ENCODE measurements at regions not wholly inside any gene's neighbourhood (a gene's known extent, or its start where the extent isn't known, plus 50 kb on each side); places are given as distances from the start of the nearest gene placed in this dataset.

DNA sequence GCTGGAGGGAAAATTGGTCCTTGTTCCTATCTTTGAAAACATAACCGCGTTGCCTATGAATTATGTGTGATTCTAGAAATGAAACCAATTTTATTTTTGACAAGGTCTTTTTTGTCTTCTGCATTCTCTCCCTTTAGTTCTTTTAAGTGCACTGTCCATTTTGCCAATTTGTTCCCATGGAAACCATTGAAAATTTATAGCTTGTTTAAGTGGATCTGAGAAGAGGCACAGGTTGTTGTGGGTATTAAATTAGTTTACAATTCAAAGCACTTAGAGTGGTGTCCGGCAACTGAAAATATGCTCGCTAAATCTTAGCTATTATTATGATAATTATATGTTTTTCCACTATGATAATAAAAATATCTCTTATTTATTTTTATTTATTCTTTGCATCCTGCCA is 107.5 kb upstream of the FSHR start:
- Histone ChIP-seq H3K9me3 (no peaks in the 10 kb centered on the region), H3K27ac (no peak overlapping the region), H3K27me3 (peaks cover 0 to 5% (median 0%) of the 10 kb centered on the region in 3 donors), H3K4me3 (no peak overlapping the region), H3K4me1 (peaks cover 0 to 10% (median 0%) of the 10 kb centered on the region in 4 donors), H3K36me3 (no peaks in the 10 kb centered on the region)
- TF ChIP-seq, protein P1, sequence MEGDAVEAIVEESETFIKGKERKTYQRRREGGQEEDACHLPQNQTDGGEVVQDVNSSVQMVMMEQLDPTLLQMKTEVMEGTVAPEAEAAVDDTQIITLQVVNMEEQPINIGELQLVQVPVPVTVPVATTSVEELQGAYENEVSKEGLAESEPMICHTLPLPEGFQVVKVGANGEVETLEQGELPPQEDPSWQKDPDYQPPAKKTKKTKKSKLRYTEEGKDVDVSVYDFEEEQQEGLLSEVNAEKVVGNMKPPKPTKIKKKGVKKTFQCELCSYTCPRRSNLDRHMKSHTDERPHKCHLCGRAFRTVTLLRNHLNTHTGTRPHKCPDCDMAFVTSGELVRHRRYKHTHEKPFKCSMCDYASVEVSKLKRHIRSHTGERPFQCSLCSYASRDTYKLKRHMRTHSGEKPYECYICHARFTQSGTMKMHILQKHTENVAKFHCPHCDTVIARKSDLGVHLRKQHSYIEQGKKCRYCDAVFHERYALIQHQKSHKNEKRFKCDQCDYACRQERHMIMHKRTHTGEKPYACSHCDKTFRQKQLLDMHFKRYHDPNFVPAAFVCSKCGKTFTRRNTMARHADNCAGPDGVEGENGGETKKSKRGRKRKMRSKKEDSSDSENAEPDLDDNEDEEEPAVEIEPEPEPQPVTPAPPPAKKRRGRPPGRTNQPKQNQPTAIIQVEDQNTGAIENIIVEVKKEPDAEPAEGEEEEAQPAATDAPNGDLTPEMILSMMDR (IDR thresholded peaks at IDR 0.05): no peak
- TF ChIP-seq POLR2A (IDR thresholded peaks at IDR 0.05) (no peak), POLR2AphosphoS5 (IDR thresholded peaks at IDR 0.05) (no peak), EP300 (IDR thresholded peaks at IDR 0.05) (no peak)
- no peak for DNase-seq
- WGBS, 2 donors: 80% methylated on average over 4 of the region's 4 CpGs
- intact Hi-C loops (cut with DNase I): no loop called here

DNA sequence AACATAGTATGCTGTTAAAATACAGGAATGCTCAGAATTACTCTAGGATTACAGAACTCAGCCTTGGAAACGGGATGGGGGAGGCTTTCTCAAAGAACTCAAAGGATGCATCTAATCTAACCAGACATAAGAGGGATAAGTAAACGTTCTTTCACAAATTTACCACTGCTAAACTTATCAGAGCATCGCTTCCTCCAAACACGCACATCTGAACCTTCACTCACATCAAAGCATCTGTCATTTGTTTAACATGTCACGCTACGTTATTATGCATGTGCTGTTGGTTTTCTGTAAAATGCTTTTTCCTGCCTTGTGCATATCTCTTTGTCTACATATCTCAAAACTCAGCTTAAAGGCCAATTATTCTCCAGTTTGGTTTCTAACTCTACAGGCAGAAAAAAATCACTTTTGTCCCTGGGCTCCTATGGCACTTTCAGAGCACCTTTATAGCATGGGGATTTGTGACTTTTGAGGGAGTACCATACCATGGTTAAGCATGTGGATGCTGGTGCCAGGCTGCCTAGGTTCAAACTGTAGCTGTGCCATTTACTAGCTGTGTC is 106.7 kb upstream of the FSHR start:
- Histone ChIP-seq H3K9me3 (no peaks in the 10 kb centered on the region), H3K27ac (no peak overlapping the region), H3K4me3 (no peak overlapping the region), H3K27me3 (peaks cover 0 to 5% (median 0%) of the 10 kb centered on the region in 3 donors), H3K4me1 (peaks cover 0 to 10% (median 0%) of the 10 kb centered on the region in 4 donors), H3K36me3 (no peaks in the 10 kb centered on the region)
- TF ChIP-seq EP300 (IDR thresholded peaks at IDR 0.05) (no peak), POLR2A (IDR thresholded peaks at IDR 0.05) (no peak), POLR2AphosphoS5 (IDR thresholded peaks at IDR 0.05) (no peak)
- TF ChIP-seq, protein P1 (IDR thresholded peaks at IDR 0.05): no peak
- intact Hi-C loops (cut with DNase I): no loop called here
- 71 to 82% methylated on average over 6 of the region's 6 CpGs for WGBS, 2 donors
- DNase-seq: no peak

DNA sequence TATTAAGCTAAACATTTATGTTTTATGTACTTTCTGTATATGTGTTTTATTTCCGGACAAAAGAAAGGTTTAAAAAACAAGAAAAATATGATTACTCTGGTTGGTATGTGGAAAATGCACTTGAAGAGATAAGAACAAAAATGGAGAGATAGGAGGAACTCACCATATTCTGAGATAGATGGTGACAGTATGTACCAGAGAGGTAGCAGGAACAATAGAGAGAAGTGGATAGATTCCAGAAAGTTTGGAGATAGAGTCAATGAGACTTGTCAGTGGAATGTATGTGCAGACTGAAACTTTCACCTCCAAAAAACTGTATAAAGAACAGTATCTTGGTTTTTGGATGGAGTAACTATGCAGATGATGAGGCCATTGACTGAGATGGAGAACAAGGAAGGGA is 105.6 kb upstream of the FSHR start:
- no peaks in the 10 kb centered on the region for H3K36me3 ChIP-seq
- no peaks in the 10 kb centered on the region for H3K9me3 ChIP-seq
- H3K27ac ChIP-seq: no peak overlapping the region
- TF ChIP-seq POLR2AphosphoS5 (IDR thresholded peaks at IDR 0.05) (no peak), POLR2A (IDR thresholded peaks at IDR 0.05) (no peak), EP300 (IDR thresholded peaks at IDR 0.05) (no peak)
- TF ChIP-seq, protein P1 (IDR thresholded peaks at IDR 0.05): no peak
- no peak for DNase-seq
- H3K4me3 ChIP-seq: no peak overlapping the region
- 82 to 86% methylated on average over 1 of the region's 1 CpG for WGBS, 2 donors
- peaks cover 0 to 10% (median 0%) of the 10 kb centered on the region in 4 donors for H3K4me1 ChIP-seq
- no peaks in the 10 kb centered on the region for H3K27me3 ChIP-seq
- intact Hi-C loops (cut with DNase I): no loop called here

DNA sequence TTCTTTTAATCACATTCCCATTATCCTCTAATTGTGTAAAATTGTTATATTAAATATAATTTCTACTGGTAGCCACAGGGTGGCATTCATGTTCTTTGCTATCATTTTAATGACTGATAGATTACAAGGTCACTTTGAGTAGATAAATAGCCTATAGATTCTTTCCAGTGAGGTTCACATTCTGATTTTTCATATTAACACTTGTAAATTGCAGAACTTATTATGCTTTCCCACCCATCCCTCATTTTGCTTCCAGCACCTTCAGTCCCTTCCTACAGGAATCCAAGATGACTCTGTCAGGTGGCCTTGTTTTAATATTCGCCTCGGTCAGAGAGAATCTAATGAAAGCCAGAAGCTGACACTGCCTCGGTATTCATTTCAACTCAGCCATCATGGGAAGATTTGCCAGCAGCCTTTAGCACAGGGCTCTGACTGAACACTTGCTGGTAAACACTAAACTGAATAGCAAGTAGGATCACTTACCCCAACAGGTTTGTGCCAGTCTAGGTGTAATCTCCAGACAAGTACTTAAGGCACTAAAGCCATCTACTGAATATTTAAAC is 101.2 kb upstream of the FSHR start:
- H3K4me1 ChIP-seq: no peaks in the 10 kb centered on the region
- WGBS, 2 donors: 63 to 72% methylated on average over 3 of the region's 3 CpGs
- H3K9me3 ChIP-seq: no peaks in the 10 kb centered on the region
- intact Hi-C loops (cut with DNase I): no loop called here
- no peaks in the 10 kb centered on the region for H3K36me3 ChIP-seq
- H3K27ac ChIP-seq: no peak overlapping the region
- H3K4me3 ChIP-seq: no peak overlapping the region
- no peak for DNase-seq
- TF ChIP-seq POLR2AphosphoS5 (IDR thresholded peaks at IDR 0.05) (no peak), POLR2A (IDR thresholded peaks at IDR 0.05) (no peak), EP300 (IDR thresholded peaks at IDR 0.05) (no peak)
- TF ChIP-seq, protein P1 (IDR thresholded peaks at IDR 0.05): no peak
- H3K27me3 ChIP-seq: no peaks in the 10 kb centered on the region

DNA sequence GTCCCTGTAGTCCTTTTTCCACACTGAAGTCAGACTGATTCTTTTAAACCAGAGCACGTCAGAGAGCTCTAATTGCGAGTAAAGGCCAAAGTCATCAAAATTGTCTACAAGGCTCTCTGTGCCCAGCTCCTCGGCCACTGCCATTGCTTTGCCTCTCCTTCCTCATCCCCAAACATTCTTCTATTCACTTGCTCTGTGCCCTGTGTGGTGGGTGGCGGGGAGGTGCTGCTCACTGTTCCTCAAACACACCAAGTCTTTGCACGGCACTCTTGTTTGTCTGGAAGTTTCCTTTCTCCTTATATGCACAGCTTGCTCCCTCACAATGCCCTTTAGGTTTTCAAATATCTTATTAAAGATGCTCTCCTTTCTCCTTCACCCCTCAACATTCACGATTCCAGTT is 100.1 kb upstream of the FSHR start:
- intact Hi-C loops (cut with DNase I): no loop called here
- Histone ChIP-seq H3K27me3 (no peaks in the 10 kb centered on the region), H3K4me3 (no peak overlapping the region), H3K27ac (no peak overlapping the region), H3K9me3 (no peaks in the 10 kb centered on the region), H3K36me3 (no peaks in the 10 kb centered on the region), H3K4me1 (no peaks in the 10 kb centered on the region)
- WGBS, 2 donors: 69 to 73% methylated on average over 6 of the region's 6 CpGs
- TF ChIP-seq POLR2A (IDR thresholded peaks at IDR 0.05) (no peak), POLR2AphosphoS5 (IDR thresholded peaks at IDR 0.05) (no peak), EP300 (IDR thresholded peaks at IDR 0.05) (no peak)
- TF ChIP-seq, protein P1 (IDR thresholded peaks at IDR 0.05): no peak
- DNase-seq: no peak
